ENCODE measurements at regions not wholly inside any gene's neighbourhood (a gene's known extent, or its start where the extent isn't known, plus 50 kb on each side); places are given as distances from the start of the nearest gene placed in this dataset.

- Histone ChIP-seq H3K4me3 (no peak overlapping the region), H3K27me3 (replicated peaks; ENCODE audit: insufficient read depth) (no peaks in the 10 kb centered on the region), H3K4me1 (replicated peaks) (no peaks in the 10 kb centered on the region), H3K27ac (no peak overlapping the region), H3K36me3 (no peaks in the 10 kb centered on the region), H3K9me3 (no peaks in the 10 kb centered on the region)
- DNase-seq (ENCODE audit: low spot score): no peak
- TF ChIP-seq POLR2AphosphoS5 (IDR thresholded peaks at IDR 0.05) (no peak), POLR2A (IDR thresholded peaks at IDR 0.05) (no peak)
- TF ChIP-seq, protein P1, sequence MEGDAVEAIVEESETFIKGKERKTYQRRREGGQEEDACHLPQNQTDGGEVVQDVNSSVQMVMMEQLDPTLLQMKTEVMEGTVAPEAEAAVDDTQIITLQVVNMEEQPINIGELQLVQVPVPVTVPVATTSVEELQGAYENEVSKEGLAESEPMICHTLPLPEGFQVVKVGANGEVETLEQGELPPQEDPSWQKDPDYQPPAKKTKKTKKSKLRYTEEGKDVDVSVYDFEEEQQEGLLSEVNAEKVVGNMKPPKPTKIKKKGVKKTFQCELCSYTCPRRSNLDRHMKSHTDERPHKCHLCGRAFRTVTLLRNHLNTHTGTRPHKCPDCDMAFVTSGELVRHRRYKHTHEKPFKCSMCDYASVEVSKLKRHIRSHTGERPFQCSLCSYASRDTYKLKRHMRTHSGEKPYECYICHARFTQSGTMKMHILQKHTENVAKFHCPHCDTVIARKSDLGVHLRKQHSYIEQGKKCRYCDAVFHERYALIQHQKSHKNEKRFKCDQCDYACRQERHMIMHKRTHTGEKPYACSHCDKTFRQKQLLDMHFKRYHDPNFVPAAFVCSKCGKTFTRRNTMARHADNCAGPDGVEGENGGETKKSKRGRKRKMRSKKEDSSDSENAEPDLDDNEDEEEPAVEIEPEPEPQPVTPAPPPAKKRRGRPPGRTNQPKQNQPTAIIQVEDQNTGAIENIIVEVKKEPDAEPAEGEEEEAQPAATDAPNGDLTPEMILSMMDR (IDR thresholded peaks at IDR 0.05): no peak
- WGBS: 82% methylated on average over 1 of the region's 1 CpG
- intact Hi-C loops (cut with DNase I): no loop called here
These were observed 570.2 kb upstream of the POM121L12 start for GRCh38 chr7:52465216-52465615.

- TF ChIP-seq POLR2AphosphoS5 (IDR thresholded peaks at IDR 0.05) (no peak), POLR2A (IDR thresholded peaks at IDR 0.05) (no peak)
- TF ChIP-seq, protein P1 (IDR thresholded peaks at IDR 0.05): no peak
- H3K27me3 ChIP-seq (replicated peaks; ENCODE audit: insufficient read depth): no peaks in the 10 kb centered on the region
- no peak overlapping the region for H3K4me3 ChIP-seq
- intact Hi-C loops (cut with DNase I): no loop called here
- no peak for DNase-seq (ENCODE audit: low spot score)
- H3K27ac ChIP-seq: no peak overlapping the region
- H3K36me3 ChIP-seq: no peaks in the 10 kb centered on the region
- no peaks in the 10 kb centered on the region for H3K9me3 ChIP-seq
- no peaks in the 10 kb centered on the region for H3K4me1 ChIP-seq (replicated peaks)
- WGBS: 75% methylated on average over 3 of the region's 3 CpGs
These were observed 572.1 kb upstream of the POM121L12 start for GRCh38 chr7:52463341-52463740.

DNA sequence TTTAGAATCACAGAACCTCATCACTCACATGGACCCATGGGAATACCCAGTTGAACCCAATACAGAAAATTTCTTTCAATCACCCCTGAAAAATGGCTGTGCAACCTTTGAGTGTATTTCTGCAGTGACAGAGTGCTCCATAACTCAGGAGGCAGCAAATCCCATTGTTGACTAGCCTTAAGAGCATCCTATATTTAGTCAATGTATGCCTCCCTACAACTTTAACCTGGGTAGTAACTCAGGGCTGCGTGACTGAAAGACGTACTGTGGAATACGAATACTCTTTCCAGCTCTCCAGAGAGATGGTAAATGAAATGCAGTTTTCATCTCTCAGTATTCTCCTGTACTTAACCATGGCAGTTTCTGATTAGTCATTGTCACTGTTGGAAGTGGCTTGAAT, 573.0 kb upstream of the POM121L12 start:
- TF ChIP-seq POLR2A (IDR thresholded peaks at IDR 0.05) (no peak), POLR2AphosphoS5 (IDR thresholded peaks at IDR 0.05) (no peak)
- TF ChIP-seq, protein P1 (IDR thresholded peaks at IDR 0.05): no peak
- Histone ChIP-seq H3K27ac (no peak overlapping the region), H3K27me3 (replicated peaks; ENCODE audit: insufficient read depth) (no peaks in the 10 kb centered on the region), H3K9me3 (no peaks in the 10 kb centered on the region), H3K4me1 (replicated peaks) (no peaks in the 10 kb centered on the region), H3K36me3 (no peaks in the 10 kb centered on the region), H3K4me3 (no peak overlapping the region)
- intact Hi-C loops (cut with DNase I): no loop called here
- 95% methylated on average over 3 of the region's 3 CpGs for WGBS
- DNase-seq (ENCODE audit: low spot score): no peak

GRCh38 chr7:52455571-52455970, 579.9 kb upstream of the POM121L12 start:
- Histone ChIP-seq H3K4me1 (replicated peaks) (no peaks in the 10 kb centered on the region), H3K9me3 (no peaks in the 10 kb centered on the region), H3K27ac (no peak overlapping the region), H3K27me3 (replicated peaks; ENCODE audit: insufficient read depth) (no peaks in the 10 kb centered on the region), H3K36me3 (no peaks in the 10 kb centered on the region), H3K4me3 (no peak overlapping the region)
- no peak for DNase-seq (ENCODE audit: low spot score)
- TF ChIP-seq POLR2AphosphoS5 (IDR thresholded peaks at IDR 0.05) (no peak), POLR2A (IDR thresholded peaks at IDR 0.05) (no peak)
- TF ChIP-seq, protein P1 (IDR thresholded peaks at IDR 0.05): no peak
- 88% methylated on average over 8 of the region's 8 CpGs for WGBS
- intact Hi-C loops (cut with DNase I): no loop called here

DNA sequence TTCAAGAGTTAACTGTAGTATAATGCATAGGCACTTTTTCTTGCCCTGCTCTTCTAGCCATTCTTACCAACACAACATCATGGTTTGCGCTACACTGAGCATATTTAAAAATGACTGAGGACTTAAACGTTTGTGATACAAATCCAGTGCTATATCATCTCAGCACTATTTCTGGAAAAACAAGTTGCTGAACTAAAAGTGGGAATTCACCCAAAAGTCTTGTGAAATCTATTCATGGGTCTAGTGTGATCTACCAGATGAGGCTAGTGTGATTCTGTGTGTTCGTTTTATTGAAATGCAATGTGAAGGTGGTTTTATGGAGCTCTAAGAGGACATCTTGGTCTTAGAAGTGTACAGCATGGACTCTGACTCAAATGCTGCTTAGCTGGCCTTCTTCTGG, 584.6 kb upstream of the POM121L12 start:
- DNase-seq (ENCODE audit: low spot score): no peak
- Histone ChIP-seq H3K27me3 (replicated peaks; ENCODE audit: insufficient read depth) (no peaks in the 10 kb centered on the region), H3K27ac (no peak overlapping the region), H3K4me3 (no peak overlapping the region), H3K4me1 (replicated peaks) (no peaks in the 10 kb centered on the region), H3K9me3 (no peaks in the 10 kb centered on the region), H3K36me3 (no peaks in the 10 kb centered on the region)
- intact Hi-C loops (cut with DNase I): no loop called here
- 53% methylated on average over 3 of the region's 3 CpGs for WGBS
- TF ChIP-seq POLR2AphosphoS5 (IDR thresholded peaks at IDR 0.05): no peak
